HepG2 (cell line): ENCODE measurements at regions not wholly inside any gene's neighbourhood (a gene's known extent, or its start where the extent isn't known, plus 50 kb on each side); places are given as distances from the start of the nearest gene placed in this dataset.

ENCODE experiments used
- ATAC-seq: fragments of 200-7000 bp; cut with Tn5 transposase; 3 replicates; pipeline ENCODE4 v1.9.1; 2020; ENCODE audit warnings: mild to moderate bottlenecking, moderate library complexity
- BruUV-seq: library from RNA; stranded (reverse); fragments of 400-500 nt; replicated peaks from 2 replicates; lab custom pipeline; 2021; lab: Mats Ljungman, UMichigan
- CTCF ChIA-PET: fragments of 300-600 bp; formaldehyde crosslinking; extraction: SDS; loops from one replicate; lab custom pipeline; 2021; ENCODE audit warnings: low total read pairs, inconsistent platforms, low intra/inter-chr PET ratio; lab: Yijun Ruan, JAX
- POLR2A ChIA-PET: fragments of 350-600 bp; sonication (Branson Sonifier 250); formaldehyde crosslinking; loops from one replicate; lab custom pipeline; 2020; ENCODE audit warnings: antibody characterized with exemption, inconsistent platforms; lab: Yijun Ruan, JAX
- DNase-seq: peaks from one replicate; pipeline ENCODE4 v3.0.0-alpha.2; 2015; ENCODE audit warnings: low spot score
- FAIRE-seq: peaks from 3 replicates; lab custom pipeline; 2011; peaks lifted over from hg19 to GRCh38; lab: Jason Lieb, UNC
- H2AFZ ChIP-seq: one replicate; pipeline ENCODE4 v1.6.1; 2011; ENCODE audit warnings: low read length, inconsistent platforms
- H3K27ac ChIP-seq: fragments of 300-600 bp; 3 replicates; pipeline ENCODE4 v1.8.0; 2011; ENCODE audit warnings: mixed run types, mild to moderate bottlenecking, mixed read lengths, low read length, inconsistent platforms; ENCODE audit not compliant: insufficient read depth; ENCODE audit errors: extremely low read length
- H3K27me3 ChIP-seq, 2 experiments: fragments of 200-600 bp in 1 of 2; 2 replicates in 1 of 2; 3 replicates in 1 of 2; pipeline versions ENCODE4 v1.6.0 to v1.8.0; 2011; ENCODE audit warnings: low read length in 2 of 2, mild to moderate bottlenecking in 2 of 2, moderate library complexity in 2 of 2, inconsistent platforms in 1 of 2; ENCODE audit not compliant: insufficient read depth in 2 of 2, control insufficient read depth in 1 of 2
- H3K36me3 ChIP-seq, 2 experiments: fragments of 200-600 bp in 1 of 2; replicated peaks in 1 of 2; 2 replicates in 1 of 2; 3 replicates in 1 of 2; pipeline versions ENCODE4 v1.5.1 to v1.8.0; 2011; ENCODE audit warnings: low read length in 2 of 2, inconsistent platforms in 1 of 2; ENCODE audit not compliant: insufficient read depth in 2 of 2, control insufficient read depth in 1 of 2
- H3K4me1 ChIP-seq: 2 replicates; pipeline ENCODE4 v1.5.1; 2012; ENCODE audit warnings: low read length, inconsistent platforms; ENCODE audit not compliant: insufficient read depth
- H3K4me2 ChIP-seq: 2 replicates; pipeline ENCODE4 v1.6.0; 2011; ENCODE audit warnings: low read depth, low read length, inconsistent platforms
- H3K4me3 ChIP-seq, 3 experiments: fragments of 200-600 bp in 1 of 3; sonication (generic), shearing (Covaris generic) in 1 of 3; replicated peaks in 1 of 3; 2 replicates each; pipeline ENCODE4 v1.5.1; 2011 to 2016; ENCODE audit warnings: low read length in 3 of 3, inconsistent platforms in 2 of 3, low read depth in 2 of 3, mild to moderate bottlenecking in 2 of 3, control low read depth in 1 of 3, mixed read lengths in 1 of 3; ENCODE audit not compliant: insufficient read depth in 1 of 3
- H3K79me2 ChIP-seq: one replicate; pipeline ENCODE4 v1.6.1; 2011; ENCODE audit warnings: low read length, inconsistent platforms; ENCODE audit not compliant: insufficient read depth
- H3K9ac ChIP-seq: 2 replicates; pipeline ENCODE4 v1.6.0; 2011; ENCODE audit warnings: mild to moderate bottlenecking, low read depth, low read length, inconsistent platforms; ENCODE audit not compliant: insufficient read depth
- H3K9me3 ChIP-seq: 2 replicates; pipeline ENCODE4 v1.5.1; 2012; ENCODE audit warnings: mild to moderate bottlenecking, low read length
- H4K20me1 ChIP-seq: 2 replicates; pipeline ENCODE4 v1.6.0; 2011; ENCODE audit warnings: inconsistent platforms, mild to moderate bottlenecking, low read length, moderate library complexity; ENCODE audit not compliant: insufficient read depth
- BRCA1 ChIP-seq: sonication (generic); formaldehyde crosslinking; IDR thresholded peaks from 2 replicates; pipeline ENCODE4 v1.4.0; 2020; ENCODE audit warnings: missing genetic modification reagents
- CTCF ChIP-seq: sonication (generic); formaldehyde crosslinking; IDR thresholded peaks from 2 replicates; pipeline ENCODE4 v1.5.0; 2020; ENCODE audit warnings: mild to moderate bottlenecking, missing genetic modification reagents, moderate library complexity
- HOXA5 ChIP-seq: sonication (generic); formaldehyde crosslinking; IDR thresholded peaks from 2 replicates; pipeline ENCODE4 v1.4.0; 2020; ENCODE audit warnings: missing genetic modification reagents
- MEIS2 ChIP-seq: sonication (generic); formaldehyde crosslinking; IDR thresholded peaks from 2 replicates; pipeline ENCODE4 v1.9.0; 2021; ENCODE audit warnings: mild to moderate bottlenecking, missing genetic modification reagents
- PATZ1 ChIP-seq: sonication (generic); formaldehyde crosslinking; IDR thresholded peaks from 2 replicates; pipeline ENCODE4 v1.4.0; 2020; ENCODE audit warnings: missing genetic modification reagents
- RXRB ChIP-seq: IDR thresholded peaks from 2 replicates; pipeline ENCODE4 v1.6.1; 2016; ENCODE audit warnings: borderline replicate concordance, missing genetic modification reagents, missing compliant biosample characterization
- SMC3 ChIP-seq: IDR thresholded peaks from 2 replicates; pipeline ENCODE4 v1.6.1; 2011; ENCODE audit warnings: low read length, improper control_type of control experiment
- STAG1 ChIP-seq: sonication (generic); formaldehyde crosslinking; IDR thresholded peaks from 2 replicates; pipeline ENCODE4 v1.4.0; 2020; ENCODE audit warnings: missing genetic modification reagents
- ZBED4 ChIP-seq: sonication (generic); formaldehyde crosslinking; IDR thresholded peaks from 2 replicates; pipeline ENCODE4 v1.4.0; 2020; ENCODE audit warnings: missing genetic modification reagents, borderline replicate concordance
- ZFP91 ChIP-seq: sonication (generic); formaldehyde crosslinking; IDR thresholded peaks from 2 replicates; pipeline ENCODE4 v1.9.0; 2022; ENCODE audit warnings: missing genetic modification reagents, mild to moderate bottlenecking, borderline replicate concordance
- ZNF234 ChIP-seq: sonication (generic); formaldehyde crosslinking; conservative IDR thresholded peaks from 2 replicates; pipeline ENCODE4 v1.5.1; 2020; ENCODE audit warnings: mild to moderate bottlenecking, missing genetic modification reagents
- ZNF24 ChIP-seq: fragments of 450-650 bp; IDR thresholded peaks from 2 replicates; pipeline ENCODE4 v1.6.1; 2017; ENCODE audit warnings: antibody characterized with exemption, mild to moderate bottlenecking
- ZNF484 ChIP-seq: sonication (generic); formaldehyde crosslinking; IDR thresholded peaks from 2 replicates; pipeline ENCODE4 v1.5.1; 2020; ENCODE audit warnings: mild to moderate bottlenecking, low read depth, missing genetic modification reagents, borderline replicate concordance
- ZNF572 ChIP-seq: sonication (generic); formaldehyde crosslinking; IDR thresholded peaks from 2 replicates; pipeline ENCODE4 v1.5.1; 2020; ENCODE audit warnings: mild to moderate bottlenecking, missing genetic modification reagents
- WGBS: methylation state at CpG from one replicate; pipeline ENCODE4 v1.1.6; 2017; ENCODE audit warnings: low lambda C conversion rate; 5-methylcytosine and 5-hydroxymethylcytosine counted together
- in situ Hi-C: cut with HindIII; loops from 2 replicates; pipeline ENCODE4 v1.10.0; 2017; ENCODE audit warnings: low pct_unique_long_range_greater_than_20kb; ENCODE audit not compliant: extremely low pct_ligation_motif_present
- intact Hi-C: fragments of 100-400 bp; cut with micrococcal nuclease; formaldehyde crosslinking; loops from one replicate; pipeline ENCODE4 v1.10.0; 2022; ENCODE audit not compliant: unreplicated experiment

GRCh38 chr10:78471326-78471722 is 437.7 kb downstream of the RPS24 start:
- intact Hi-C loops = no loop called here
- ChIA-PET CTCF (no interaction called here), POLR2A (interaction anchor here (1.0 to 3.4 kb wide), 3 partner anchors 11 to 174 kb away, joined by 3 to 25 read pairs (median 14); no protein-coding TSS in a partner anchor)
- no peaks in the 10 kb centered on the region for H3K9me3 ChIP-seq
- FAIRE-seq (no peak), ATAC-seq (peak; percentile 34), DNase-seq (no peak)
- no peaks in the 10 kb centered on the region for H3K27me3 ChIP-seq
- H2AFZ ChIP-seq = no peak overlapping the region
- WGBS = 94% methylated on average over 7 of the region's 8 CpGs
- no peak overlapping the region for H3K4me2 ChIP-seq
- no peaks in the 10 kb centered on the region for H3K36me3 ChIP-seq
- peak overlapping the region; percentile 92 for H3K27ac ChIP-seq
- in situ Hi-C loops = no loop called here
- no TSS peak for BruUV-seq
- H3K4me1 ChIP-seq = peaks cover 75% of the 10 kb centered on the region
- H3K79me2 ChIP-seq = no peaks in the 10 kb centered on the region
- H3K4me3 ChIP-seq = no peak overlapping the region
- H3K9ac ChIP-seq = peak overlapping the region; percentile 23; the same call in 1 of the 2 replicates
- no peaks in the 10 kb centered on the region for H4K20me1 ChIP-seq
- no peak for TF ChIP-seq HOXA5 (CRISPR knock-in tag)
- no peak for TF ChIP-seq ZBED4 (CRISPR knock-in tag)
- no peak for TF ChIP-seq RXRB (CRISPR knock-in tag)
- TF ChIP-seq ZNF24 = no peak
- TF ChIP-seq BRCA1 (CRISPR knock-in tag) = no peak
- TF ChIP-seq ZNF234 (CRISPR knock-in tag) = no peak
- TF ChIP-seq PATZ1 (CRISPR knock-in tag) = 0 out of 2 replicates have a peak, but pooled peaks have one; percentile 15
- peak; percentile 28; the same call in 1 of the 2 replicates for TF ChIP-seq STAG1 (CRISPR knock-in tag)
- peak; percentile 15; the same call in 1 of the 2 replicates for TF ChIP-seq SMC3
- TF ChIP-seq MEIS2 (CRISPR knock-in tag) = no peak
- no peak for TF ChIP-seq ZNF572
- TF ChIP-seq ZNF484 (CRISPR knock-in tag) = no peak
- TF ChIP-seq ZFP91 (CRISPR knock-in tag) = 0 out of 2 replicates have a peak, but pooled peaks have one; percentile 24
- peak; percentile 39; the same call in 1 of the 2 replicates for TF ChIP-seq CTCF (CRISPR knock-in tag)
